ENCODE measurements at regions not wholly inside any gene's neighbourhood (a gene's known extent, or its start where the extent isn't known, plus 50 kb on each side); places are given as distances from the start of the nearest gene placed in this dataset.

DNA sequence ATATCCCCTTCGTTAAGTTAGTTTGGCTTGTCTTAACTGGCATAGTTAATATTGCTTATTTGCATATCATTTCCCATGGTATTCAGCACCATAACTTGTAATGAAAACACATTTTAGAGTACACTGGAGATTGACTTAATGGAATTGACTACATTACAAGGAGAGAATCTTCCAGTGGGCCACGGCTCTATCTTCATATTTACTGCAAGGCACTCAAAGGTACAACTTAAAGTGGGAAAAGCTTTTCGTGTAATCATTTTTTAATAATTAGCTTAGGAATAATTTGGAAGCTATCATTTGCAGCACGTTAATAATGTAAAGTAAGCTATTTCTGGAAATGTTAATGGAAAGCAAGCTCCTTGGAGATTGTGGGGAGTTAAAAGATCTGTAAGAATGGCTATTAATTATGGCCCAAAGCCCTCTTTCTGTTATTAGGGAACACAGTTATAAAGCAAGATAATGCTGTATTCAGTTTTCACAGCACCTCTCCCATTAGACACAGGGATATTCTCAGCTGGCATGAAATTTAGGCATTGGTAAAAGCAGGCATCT, 551.5 kb upstream of the RGMA start:
- no peak for DNase-seq

GRCh38 chr15:93631958-93632618, 543.1 kb upstream of the RGMA start:
- DNase-seq = no peak

GRCh38 chr15:93619597-93619996, 530.6 kb upstream of the RGMA start:
- DNase-seq = no peak

DNA sequence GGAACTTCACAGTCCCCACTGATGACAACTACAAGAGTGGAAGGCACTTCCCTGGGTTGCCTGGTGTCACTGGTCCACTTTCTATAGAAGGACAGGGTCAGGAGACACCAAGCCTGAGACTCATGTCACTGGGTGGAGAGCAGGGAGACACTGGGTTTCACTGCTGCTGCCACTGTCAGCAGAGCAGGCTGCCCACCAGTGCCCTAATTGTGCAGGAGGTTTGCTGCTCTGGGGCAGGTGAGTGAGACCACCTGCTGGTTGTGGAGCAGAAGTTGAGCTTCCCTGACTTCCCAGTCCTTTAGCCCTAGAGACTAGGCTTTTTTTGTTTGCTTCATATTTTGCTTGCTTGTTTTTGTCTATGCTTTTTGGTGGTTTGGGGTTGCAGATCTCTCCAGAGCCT, 528.4 kb upstream of the RGMA start:
- no peak for DNase-seq

GRCh38 chr15:93614386-93615104, 525.5 kb upstream of the RGMA start:
- DNase-seq = no peak

GRCh38 chr15:93613386-93613785, 524.4 kb upstream of the RGMA start:
- DNase-seq = no peak

DNA sequence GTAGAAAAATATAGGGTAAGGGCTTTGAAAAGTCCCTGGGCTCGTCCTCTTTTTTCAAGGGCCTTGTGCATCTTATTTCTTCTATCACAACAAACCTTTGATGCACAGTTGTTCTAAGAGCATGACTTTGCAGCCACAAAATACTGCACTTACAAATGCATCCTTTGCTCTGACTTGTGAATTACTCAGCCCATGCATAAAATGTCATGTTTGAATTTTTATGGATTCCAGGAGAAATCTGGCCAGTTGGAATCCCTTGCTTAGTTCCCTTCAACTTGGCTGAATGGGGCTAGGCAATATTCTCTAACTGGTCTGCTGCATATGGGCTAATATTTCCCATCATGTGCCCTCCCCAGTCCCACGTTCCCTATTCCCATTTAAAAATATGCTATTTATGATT, 523.9 kb upstream of the RGMA start:
- DNase-seq = no peak

DNA sequence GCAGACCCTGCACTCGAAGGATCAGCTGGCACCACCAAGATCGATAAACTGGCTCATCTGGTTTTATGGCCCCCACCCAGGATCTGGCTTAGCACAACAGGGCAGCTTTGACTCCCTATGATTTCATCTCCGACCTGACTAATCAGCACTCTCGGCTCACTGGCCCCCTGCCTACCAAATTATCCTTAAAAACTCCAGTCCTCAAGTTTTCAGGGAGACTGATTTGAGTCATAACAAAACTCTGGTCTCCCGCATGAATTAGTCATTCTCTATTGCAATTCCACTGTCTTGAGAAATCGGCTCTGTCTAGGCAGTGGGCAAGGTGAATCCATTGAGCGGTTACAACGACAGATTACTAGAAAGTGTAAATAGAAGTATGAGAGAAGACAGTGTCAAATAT, 521.9 kb upstream of the RGMA start:
- DNase-seq = no peak

- no peak for DNase-seq
These were observed 519.7 kb upstream of the RGMA start for GRCh38 chr15:93608643-93609148.

DNA sequence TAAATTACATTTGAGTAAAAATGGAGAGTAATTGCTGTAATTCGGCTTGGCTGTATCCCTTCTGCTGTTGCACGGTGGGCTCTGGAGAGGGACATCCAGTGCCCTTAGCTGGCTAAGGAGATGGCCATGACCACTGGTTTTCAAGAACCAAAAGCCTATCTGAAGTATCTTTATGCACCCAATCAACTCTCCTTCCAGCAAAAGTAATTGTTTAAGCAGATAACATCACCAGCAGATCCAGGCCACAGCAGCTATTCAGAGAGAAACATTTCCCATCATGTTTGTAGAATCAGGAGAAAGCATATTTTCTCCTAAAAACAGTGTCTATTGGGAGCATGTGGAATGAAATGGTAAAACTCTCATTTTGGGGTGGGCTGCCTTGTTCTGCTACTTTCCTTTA, 514.5 kb upstream of the RGMA start:
- no peak for DNase-seq

DNA sequence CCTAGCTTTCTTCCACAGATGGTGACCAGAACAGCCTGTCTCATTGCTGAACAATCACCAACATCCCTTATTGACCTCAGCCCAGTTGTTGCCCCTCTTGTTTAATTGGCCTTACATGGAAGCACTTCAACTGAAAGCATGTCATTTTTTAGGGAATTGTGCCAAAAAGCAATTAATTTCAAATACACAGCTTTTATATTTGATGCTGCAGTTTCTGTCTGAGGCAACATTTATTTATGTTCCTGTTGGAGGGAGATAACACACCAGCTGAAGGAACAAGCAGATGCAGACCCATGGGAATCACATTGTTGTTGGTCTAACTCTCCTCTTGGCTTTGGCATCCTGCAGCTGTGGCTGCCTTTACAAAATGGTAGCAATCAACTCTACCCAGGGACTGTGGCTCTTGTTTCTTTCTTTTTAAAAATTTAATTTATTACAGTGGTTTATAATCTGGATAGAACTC, 498.1 kb upstream of the RGMA start:
- DNase-seq = peak; percentile 94

DNA sequence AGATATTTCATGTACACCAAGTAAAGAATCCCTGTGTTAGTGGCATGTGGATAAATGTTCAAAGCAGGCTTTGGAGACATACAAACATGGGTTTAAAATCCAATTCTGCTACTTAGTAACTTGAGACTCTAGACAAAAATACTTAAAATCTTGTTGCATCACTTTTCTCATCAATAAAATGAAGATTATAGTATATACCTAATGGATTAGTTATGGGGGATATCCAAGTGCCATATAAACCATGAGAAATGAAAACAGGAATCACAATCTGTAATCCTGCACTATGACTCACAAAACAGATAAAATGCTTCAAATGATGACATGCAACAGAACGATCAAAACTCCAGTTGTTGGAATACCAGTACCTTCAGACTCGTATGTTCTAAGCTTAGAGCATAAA, 496.0 kb upstream of the RGMA start:
- no peak for DNase-seq

DNA sequence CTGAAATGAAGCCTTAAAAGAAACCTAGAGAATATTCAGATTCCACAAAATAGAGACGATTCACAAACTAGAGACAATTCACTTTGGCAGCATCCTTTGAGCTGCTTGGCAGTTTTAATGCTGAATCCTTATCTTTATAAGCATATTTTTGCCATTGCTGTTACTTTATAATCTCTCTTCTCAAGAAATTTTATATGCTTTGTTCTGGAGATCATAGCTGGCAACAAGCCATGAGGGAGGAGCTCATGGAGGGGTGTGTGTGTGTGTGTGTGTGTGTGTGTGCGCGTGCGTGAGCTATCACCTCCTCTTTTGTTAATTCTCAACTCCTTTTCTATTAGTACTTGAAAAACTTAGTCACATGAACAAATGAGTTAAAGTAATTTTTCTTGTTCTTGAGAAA, 495.0 kb upstream of the RGMA start:
- DNase-seq = peak; percentile 14

GRCh38 chr15:93583552-93583951, 494.5 kb upstream of the RGMA start:
- peak; percentile 37 for DNase-seq

DNA sequence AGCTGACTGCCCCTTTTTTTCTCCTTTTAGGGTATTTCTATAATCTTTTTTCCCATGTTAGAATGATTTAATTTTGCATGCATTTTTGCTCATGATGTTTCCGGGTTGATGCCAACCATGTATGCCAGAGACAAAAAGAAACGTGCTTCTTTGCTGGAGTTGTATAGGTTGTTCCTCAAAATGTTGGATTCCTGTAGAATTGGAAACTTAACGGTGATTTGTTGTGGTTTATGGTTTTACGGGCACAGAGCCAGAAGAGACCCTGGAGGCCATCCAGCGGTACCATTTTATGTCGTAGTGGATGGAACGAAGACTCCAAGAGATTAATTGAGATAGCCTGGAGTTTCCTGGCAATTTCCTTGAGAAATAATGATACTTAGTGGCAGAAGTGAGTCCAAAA, 481.5 kb upstream of the RGMA start:
- no peak for DNase-seq

GRCh38 chr15:93566762-93567161, 477.8 kb upstream of the RGMA start:
- DNase-seq = no peak

- peak; percentile 63 for DNase-seq
These were observed 476.2 kb upstream of the RGMA start for GRCh38 chr15:93565201-93565600.

DNA sequence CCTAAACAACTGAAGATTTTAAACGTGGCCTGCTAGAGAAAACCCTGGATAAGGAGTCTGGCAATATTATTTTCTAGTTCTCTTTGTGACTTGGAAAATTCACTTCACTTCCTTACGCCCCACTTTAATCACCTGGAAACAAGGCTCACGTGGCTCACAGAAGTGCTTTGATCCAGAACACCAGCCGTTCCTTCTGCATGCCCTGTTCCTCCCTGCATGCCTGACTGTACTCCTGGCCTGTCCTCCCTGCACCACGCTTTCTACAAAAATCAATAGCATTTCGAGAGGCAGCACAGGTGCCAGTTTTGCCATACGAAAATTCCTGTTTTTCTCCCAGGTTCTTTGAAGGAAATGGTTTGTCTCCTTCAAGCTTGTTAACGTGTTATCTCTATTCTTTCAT, 474.2 kb upstream of the RGMA start:
- no peak for DNase-seq

- peak; percentile 65 for DNase-seq
These were observed 473.5 kb upstream of the RGMA start for GRCh38 chr15:93562395-93563123.

DNA sequence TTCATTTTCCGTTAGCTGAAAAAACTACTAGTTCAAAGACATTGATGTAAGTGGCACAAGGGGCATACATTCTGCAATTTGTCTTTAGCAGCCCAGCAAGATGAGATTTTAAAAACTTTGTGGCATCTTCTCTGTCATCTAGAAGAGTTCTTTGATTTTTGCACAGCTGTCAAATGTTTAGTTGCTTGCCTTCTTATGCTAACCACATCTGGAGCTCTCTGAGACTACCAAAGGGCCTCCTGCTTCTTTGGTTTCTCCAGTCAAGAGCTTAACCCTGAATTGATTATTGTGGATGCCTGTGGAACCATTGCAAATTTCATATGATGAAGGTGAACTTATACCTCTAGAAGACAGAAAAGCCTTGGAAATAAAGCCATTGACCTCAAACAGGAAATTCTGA, 468.7 kb upstream of the RGMA start:
- no peak for DNase-seq

GRCh38 chr15:93553167-93553935, 464.3 kb upstream of the RGMA start:
- DNase-seq = no peak

DNA sequence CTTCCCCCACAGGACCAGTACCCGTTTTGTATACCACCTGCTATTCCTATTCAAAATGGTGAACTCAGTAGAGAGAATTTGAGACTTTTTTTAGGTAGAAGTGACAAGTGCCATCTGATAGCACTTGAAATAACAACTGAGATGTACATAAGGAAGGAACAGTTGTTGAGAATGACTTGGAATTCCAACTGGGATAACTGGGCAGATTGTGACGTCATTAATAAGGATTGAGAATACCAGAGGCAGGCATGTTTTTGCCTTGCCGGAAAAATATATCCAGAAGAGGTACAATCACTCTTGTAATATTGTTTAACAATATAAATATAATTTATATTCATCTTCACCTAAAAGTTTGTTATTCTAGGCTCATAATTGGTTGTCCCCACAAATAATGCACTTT, 454.1 kb upstream of the RGMA start:
- DNase-seq = no peak

Measured in skin of body (tissue), 1 donor.